ENCODE measurements at regions not wholly inside any gene's neighbourhood (a gene's known extent, or its start where the extent isn't known, plus 50 kb on each side); places are given as distances from the start of the nearest gene placed in this dataset.

DNA sequence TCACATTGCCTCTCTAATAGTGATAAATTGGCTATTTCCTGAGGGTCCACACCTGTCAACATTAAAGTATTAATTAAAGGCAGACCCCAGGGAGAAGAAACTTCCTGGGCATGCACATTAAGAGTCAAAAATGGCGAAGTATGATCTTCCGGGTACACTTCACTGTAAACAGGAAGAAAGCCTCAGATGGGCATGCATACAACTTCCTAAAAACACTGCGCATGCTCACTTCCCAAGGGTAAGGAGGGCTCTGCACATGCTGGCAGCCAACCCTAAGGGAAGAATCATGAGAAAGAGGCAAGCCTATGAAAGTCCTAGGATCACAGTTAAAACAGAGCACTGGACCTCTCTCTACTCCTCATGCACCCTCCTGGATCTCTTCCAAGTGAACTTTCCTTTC lies 80.1 kb upstream of the IMMP2L start (continued):
- TF ChIP-seq, protein P1, sequence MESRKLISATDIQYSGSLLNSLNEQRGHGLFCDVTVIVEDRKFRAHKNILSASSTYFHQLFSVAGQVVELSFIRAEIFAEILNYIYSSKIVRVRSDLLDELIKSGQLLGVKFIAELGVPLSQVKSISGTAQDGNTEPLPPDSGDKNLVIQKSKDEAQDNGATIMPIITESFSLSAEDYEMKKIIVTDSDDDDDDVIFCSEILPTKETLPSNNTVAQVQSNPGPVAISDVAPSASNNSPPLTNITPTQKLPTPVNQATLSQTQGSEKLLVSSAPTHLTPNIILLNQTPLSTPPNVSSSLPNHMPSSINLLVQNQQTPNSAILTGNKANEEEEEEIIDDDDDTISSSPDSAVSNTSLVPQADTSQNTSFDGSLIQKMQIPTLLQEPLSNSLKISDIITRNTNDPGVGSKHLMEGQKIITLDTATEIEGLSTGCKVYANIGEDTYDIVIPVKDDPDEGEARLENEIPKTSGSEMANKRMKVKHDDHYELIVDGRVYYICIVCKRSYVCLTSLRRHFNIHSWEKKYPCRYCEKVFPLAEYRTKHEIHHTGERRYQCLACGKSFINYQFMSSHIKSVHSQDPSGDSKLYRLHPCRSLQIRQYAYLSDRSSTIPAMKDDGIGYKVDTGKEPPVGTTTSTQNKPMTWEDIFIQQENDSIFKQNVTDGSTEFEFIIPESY (IDR thresholded peaks at IDR 0.05; ENCODE audit: extremely low read depth, insufficient replicate concordance, low read length) = no peak
- TF ChIP-seq ZFX (IDR thresholded peaks at IDR 0.05) = no peak
- TF ChIP-seq, protein P2, sequence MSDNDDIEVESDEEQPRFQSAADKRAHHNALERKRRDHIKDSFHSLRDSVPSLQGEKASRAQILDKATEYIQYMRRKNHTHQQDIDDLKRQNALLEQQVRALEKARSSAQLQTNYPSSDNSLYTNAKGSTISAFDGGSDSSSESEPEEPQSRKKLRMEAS (IDR thresholded peaks at IDR 0.05) = no peak

DNA sequence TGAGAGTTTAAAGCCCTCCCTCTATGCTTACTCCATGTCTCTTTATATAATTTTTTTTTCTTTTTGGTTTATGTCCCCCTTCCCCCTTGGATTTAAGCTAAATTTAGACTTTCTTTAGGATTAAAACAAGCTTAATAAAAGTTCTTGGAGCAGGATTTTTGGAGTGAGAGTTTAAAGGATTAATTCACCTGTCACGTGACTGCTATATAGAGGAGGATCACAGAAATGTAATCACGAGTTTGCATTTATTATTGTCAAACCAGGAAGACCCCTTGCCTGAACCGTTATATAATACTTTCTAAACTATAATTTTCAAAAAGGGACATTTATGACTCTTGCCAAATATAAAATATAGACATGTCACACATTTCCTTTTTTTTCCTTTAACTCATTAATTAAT lies 78.1 kb upstream of the IMMP2L start:
- Histone ChIP-seq H2AFZ (ENCODE audit: low read depth, low read length, poor library complexity, severe bottlenecking) (no peak overlapping the region), H3K27ac (ENCODE audit: low read depth, low read length) (no peak overlapping the region), H3K9me3 (ENCODE audit: control insufficient read depth in 1 of 2, insufficient read depth in 1 of 2, low read depth in 1 of 2, low read length in 2 of 2) (no peaks in the 10 kb centered on the region; a peak in 1 of 4 replicates), H3K4me1 (ENCODE audit: control insufficient read depth in 1 of 2, insufficient read depth in 2 of 2, low read length in 2 of 2) (no peaks in the 10 kb centered on the region), H3K9ac (ENCODE audit: low read length) (no peak overlapping the region), H3K79me2 (ENCODE audit: insufficient read depth, low read length) (no peaks in the 10 kb centered on the region), H3K4me3 (replicated peaks in 1 of 2; ENCODE audit: low read depth in 1 of 2, low read length in 2 of 2) (no peak overlapping the region), H3K27me3 (ENCODE audit: insufficient read depth, low read length) (no peaks in the 10 kb centered on the region), H3K9me2 (ENCODE audit: insufficient read depth) (no peaks in the 10 kb centered on the region), H3K36me3 (ENCODE audit: control insufficient read depth in 1 of 2, insufficient read depth in 2 of 2, low read length in 2 of 2) (no peaks in the 10 kb centered on the region), H3K4me2 (ENCODE audit: low read length) (no peak overlapping the region), H4K20me1 (ENCODE audit: insufficient read depth) (no peaks in the 10 kb centered on the region)
- ChIA-PET POLR2A (no interaction called here), RAD21 (ENCODE audit: low non-redundant PET in 1 of 2, low total read pairs in 2 of 2, uncharacterized antibody in 2 of 2, unreplicated experiment in 2 of 2) (no interaction called here), CTCF (no interaction called here)
- ATAC-seq (no peak), DNase-seq (ENCODE audit: low read depth, low spot score) (no peak)
- intact Hi-C loops (cut with micrococcal nuclease) = no loop called here
- TF ChIP-seq, protein P3, sequence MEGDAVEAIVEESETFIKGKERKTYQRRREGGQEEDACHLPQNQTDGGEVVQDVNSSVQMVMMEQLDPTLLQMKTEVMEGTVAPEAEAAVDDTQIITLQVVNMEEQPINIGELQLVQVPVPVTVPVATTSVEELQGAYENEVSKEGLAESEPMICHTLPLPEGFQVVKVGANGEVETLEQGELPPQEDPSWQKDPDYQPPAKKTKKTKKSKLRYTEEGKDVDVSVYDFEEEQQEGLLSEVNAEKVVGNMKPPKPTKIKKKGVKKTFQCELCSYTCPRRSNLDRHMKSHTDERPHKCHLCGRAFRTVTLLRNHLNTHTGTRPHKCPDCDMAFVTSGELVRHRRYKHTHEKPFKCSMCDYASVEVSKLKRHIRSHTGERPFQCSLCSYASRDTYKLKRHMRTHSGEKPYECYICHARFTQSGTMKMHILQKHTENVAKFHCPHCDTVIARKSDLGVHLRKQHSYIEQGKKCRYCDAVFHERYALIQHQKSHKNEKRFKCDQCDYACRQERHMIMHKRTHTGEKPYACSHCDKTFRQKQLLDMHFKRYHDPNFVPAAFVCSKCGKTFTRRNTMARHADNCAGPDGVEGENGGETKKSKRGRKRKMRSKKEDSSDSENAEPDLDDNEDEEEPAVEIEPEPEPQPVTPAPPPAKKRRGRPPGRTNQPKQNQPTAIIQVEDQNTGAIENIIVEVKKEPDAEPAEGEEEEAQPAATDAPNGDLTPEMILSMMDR (IDR thresholded peaks at IDR 0.05 in 2 of 3, conservative IDR thresholded peaks at IDR 0.05 in 1 of 3; ENCODE audit: borderline replicate concordance in 1 of 3, insufficient read depth in 1 of 3, low read depth in 2 of 3, low read length in 2 of 3) = no peak
- TF ChIP-seq SRF (IDR thresholded peaks at IDR 0.05; ENCODE audit: low read depth) (no peak), EZH2 (IDR thresholded peaks at IDR 0.05) (no peak), EZH2phosphoT487 (IDR thresholded peaks at IDR 0.05; ENCODE audit: borderline replicate concordance) (no peak), CBX3 (IDR thresholded peaks at IDR 0.05; ENCODE audit: low read depth) (no peak), TCF7L2 (IDR thresholded peaks at IDR 0.05; ENCODE audit: borderline replicate concordance, extremely low read depth, insufficient read depth, insufficient read length) (no peak), CEBPB (IDR thresholded peaks at IDR 0.05; ENCODE audit: low read depth) (no peak), SP1 (IDR thresholded peaks at IDR 0.05; ENCODE audit: low read depth) (no peak), ZFX (IDR thresholded peaks at IDR 0.05) (no peak), JUND (IDR thresholded peaks at IDR 0.05) (no peak), SIN3A (IDR thresholded peaks at IDR 0.05; ENCODE audit: low read depth) (no peak), ZNF274 (IDR thresholded peaks at IDR 0.05; ENCODE audit: low read depth, low read length) (no peak)
- TF ChIP-seq, protein P4, sequence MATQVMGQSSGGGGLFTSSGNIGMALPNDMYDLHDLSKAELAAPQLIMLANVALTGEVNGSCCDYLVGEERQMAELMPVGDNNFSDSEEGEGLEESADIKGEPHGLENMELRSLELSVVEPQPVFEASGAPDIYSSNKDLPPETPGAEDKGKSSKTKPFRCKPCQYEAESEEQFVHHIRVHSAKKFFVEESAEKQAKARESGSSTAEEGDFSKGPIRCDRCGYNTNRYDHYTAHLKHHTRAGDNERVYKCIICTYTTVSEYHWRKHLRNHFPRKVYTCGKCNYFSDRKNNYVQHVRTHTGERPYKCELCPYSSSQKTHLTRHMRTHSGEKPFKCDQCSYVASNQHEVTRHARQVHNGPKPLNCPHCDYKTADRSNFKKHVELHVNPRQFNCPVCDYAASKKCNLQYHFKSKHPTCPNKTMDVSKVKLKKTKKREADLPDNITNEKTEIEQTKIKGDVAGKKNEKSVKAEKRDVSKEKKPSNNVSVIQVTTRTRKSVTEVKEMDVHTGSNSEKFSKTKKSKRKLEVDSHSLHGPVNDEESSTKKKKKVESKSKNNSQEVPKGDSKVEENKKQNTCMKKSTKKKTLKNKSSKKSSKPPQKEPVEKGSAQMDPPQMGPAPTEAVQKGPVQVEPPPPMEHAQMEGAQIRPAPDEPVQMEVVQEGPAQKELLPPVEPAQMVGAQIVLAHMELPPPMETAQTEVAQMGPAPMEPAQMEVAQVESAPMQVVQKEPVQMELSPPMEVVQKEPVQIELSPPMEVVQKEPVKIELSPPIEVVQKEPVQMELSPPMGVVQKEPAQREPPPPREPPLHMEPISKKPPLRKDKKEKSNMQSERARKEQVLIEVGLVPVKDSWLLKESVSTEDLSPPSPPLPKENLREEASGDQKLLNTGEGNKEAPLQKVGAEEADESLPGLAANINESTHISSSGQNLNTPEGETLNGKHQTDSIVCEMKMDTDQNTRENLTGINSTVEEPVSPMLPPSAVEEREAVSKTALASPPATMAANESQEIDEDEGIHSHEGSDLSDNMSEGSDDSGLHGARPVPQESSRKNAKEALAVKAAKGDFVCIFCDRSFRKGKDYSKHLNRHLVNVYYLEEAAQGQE (IDR thresholded peaks at IDR 0.05; ENCODE audit: low read depth) = no peak
- BruUV-seq (replicated peaks) = no TSS peak
